ENCODE measurements at regions not wholly inside any gene's neighbourhood (a gene's known extent, or its start where the extent isn't known, plus 50 kb on each side); places are given as distances from the start of the nearest gene placed in this dataset.

- TF ChIP-seq, protein P1, sequence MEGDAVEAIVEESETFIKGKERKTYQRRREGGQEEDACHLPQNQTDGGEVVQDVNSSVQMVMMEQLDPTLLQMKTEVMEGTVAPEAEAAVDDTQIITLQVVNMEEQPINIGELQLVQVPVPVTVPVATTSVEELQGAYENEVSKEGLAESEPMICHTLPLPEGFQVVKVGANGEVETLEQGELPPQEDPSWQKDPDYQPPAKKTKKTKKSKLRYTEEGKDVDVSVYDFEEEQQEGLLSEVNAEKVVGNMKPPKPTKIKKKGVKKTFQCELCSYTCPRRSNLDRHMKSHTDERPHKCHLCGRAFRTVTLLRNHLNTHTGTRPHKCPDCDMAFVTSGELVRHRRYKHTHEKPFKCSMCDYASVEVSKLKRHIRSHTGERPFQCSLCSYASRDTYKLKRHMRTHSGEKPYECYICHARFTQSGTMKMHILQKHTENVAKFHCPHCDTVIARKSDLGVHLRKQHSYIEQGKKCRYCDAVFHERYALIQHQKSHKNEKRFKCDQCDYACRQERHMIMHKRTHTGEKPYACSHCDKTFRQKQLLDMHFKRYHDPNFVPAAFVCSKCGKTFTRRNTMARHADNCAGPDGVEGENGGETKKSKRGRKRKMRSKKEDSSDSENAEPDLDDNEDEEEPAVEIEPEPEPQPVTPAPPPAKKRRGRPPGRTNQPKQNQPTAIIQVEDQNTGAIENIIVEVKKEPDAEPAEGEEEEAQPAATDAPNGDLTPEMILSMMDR (IDR thresholded peaks at IDR 0.05; ENCODE audit: control extremely low read depth in 1 of 3, insufficient read depth in 1 of 3, low read depth in 1 of 3, low read length in 3 of 3): no peak
- TF ChIP-seq USF2 (IDR thresholded peaks at IDR 0.05; ENCODE audit: low read length) (no peak), POLR2A (IDR thresholded peaks at IDR 0.05; ENCODE audit: control extremely low read depth in 1 of 2, low read depth in 2 of 2, low read length in 2 of 2) (no peak), TEAD4 (IDR thresholded peaks at IDR 0.05; ENCODE audit: low read depth, low read length) (no peak), SIN3A (conservative IDR thresholded peaks at IDR 0.05 in 1 of 2, IDR thresholded peaks at IDR 0.05 in 1 of 2; ENCODE audit: low read depth in 1 of 2, low read length in 2 of 2) (no peak), RBBP5 (IDR thresholded peaks at IDR 0.05; ENCODE audit: borderline replicate concordance, low read depth, low read length) (no peak), RFX5 (IDR thresholded peaks at IDR 0.05; ENCODE audit: borderline replicate concordance, low read depth, low read length) (no peak)
- TF ChIP-seq, protein P2, sequence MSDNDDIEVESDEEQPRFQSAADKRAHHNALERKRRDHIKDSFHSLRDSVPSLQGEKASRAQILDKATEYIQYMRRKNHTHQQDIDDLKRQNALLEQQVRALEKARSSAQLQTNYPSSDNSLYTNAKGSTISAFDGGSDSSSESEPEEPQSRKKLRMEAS (IDR thresholded peaks at IDR 0.05): no peak
These were observed 701.7 kb downstream of the RWDD3 start for GRCh38 chr1:95935719-95936118.

Data from H1 (cell line).